Prostate gland (tissue), 2 donors: ENCODE measurements at regions not wholly inside any gene's neighbourhood (a gene's known extent, or its start where the extent isn't known, plus 50 kb on each side); places are given as distances from the start of the nearest gene placed in this dataset.

Source experiments
- CTCF ChIP-seq, 4 experiments: fragments of 200-600 bp in 2 of 4; fragments of 450-650 bp in 2 of 4; sonication (generic) in 2 of 4; IDR thresholded peaks; 1 replicate in 3 of 4; 2 replicates in 1 of 4; pipeline ENCODE4 v1.5.1; 2016 to 2019; ENCODE audit warnings: antibody characterized with exemption in 4 of 4, mild to moderate bottlenecking in 2 of 4, moderate library complexity in 2 of 4
- POLR2A ChIP-seq: fragments of 450-650 bp; IDR thresholded peaks from one replicate; pipeline ENCODE4 v1.6.1; 2016; ENCODE audit warnings: antibody characterized with exemption, mild to moderate bottlenecking
- POLR2AphosphoS5 ChIP-seq: sonication (generic); formaldehyde crosslinking; IDR thresholded peaks from one replicate; pipeline ENCODE4 v1.6.1; 2017; ENCODE audit warnings: antibody characterized with exemption

DNA sequence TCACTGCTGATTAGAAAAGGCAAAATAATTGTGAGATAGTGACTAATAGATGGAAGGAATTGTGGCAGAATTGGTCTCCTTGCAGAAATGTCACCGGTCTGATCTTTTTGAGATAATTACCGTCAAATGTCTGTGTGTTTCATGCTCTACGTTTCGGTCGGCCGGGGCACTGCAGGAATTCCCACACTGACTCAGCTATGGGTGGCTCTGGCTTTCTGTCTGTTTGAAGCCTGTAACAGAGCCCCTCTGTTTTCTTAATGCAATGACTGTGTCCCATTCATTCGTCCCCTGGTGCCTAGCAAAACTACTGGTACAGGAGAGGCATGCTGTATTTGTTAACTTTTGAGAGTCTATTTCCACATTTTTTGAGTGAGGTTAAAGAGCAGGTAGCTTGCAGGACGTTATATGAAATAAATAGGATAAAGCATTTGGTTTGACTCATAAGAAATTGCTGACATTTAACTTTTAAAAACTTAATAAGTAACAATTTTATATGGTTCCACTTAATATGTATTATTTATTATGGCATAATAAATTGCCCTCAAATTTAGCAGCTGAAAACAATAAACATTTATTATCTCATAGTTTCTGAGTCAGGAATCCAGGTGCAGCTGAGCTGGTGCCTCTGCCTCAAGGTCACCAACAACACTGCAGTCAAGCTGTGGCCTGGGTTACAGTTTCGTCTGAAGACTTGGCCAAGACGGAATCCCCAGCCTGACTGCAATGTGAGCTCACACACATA is 53.3 kb upstream of the CTBP2 start:
- TF ChIP-seq POLR2A (no peak), CTCF (IDR thresholded peaks at IDR 0.05) (no peak), POLR2AphosphoS5 (no peak)
